ENCODE measurements at regions not wholly inside any gene's neighbourhood (a gene's known extent, or its start where the extent isn't known, plus 50 kb on each side); places are given as distances from the start of the nearest gene placed in this dataset.

- Histone ChIP-seq H3K9me3 (no peaks in the 10 kb centered on the region), H3K27ac (no peak overlapping the region), H3K36me3 (no peaks in the 10 kb centered on the region), H3K27me3 (no peaks in the 10 kb centered on the region), H3K4me3 (no peak overlapping the region), H3K4me1 (no peaks in the 10 kb centered on the region)
- TF ChIP-seq POLR2A (IDR thresholded peaks at IDR 0.05) (no peak), CTCF (IDR thresholded peaks at IDR 0.05) (no peak), POLR2AphosphoS5 (IDR thresholded peaks at IDR 0.05; ENCODE audit: insufficient read depth in 1 of 2, low read depth in 1 of 2) (no peak)
- intact Hi-C loops (cut with DNase I) = no loop called here
- DNase-seq (ENCODE audit: extremely low spot score in 2 of 2) = no peak
Measured at GRCh38 chr9:23278561-23278960, 547.5 kb downstream of the ELAVL2 start.

GRCh38 chr9:23287390-23287789, 538.6 kb downstream of the ELAVL2 start:
- Histone ChIP-seq H3K4me3 (no peak overlapping the region), H3K4me1 (no peaks in the 10 kb centered on the region), H3K27me3 (no peaks in the 10 kb centered on the region), H3K9me3 (no peaks in the 10 kb centered on the region), H3K36me3 (no peaks in the 10 kb centered on the region), H3K27ac (no peak overlapping the region)
- DNase-seq (ENCODE audit: extremely low spot score in 2 of 2) = no peak
- intact Hi-C loops (cut with DNase I) = no loop called here
- TF ChIP-seq POLR2AphosphoS5 (IDR thresholded peaks at IDR 0.05; ENCODE audit: insufficient read depth in 1 of 2, low read depth in 1 of 2) (no peak), POLR2A (IDR thresholded peaks at IDR 0.05) (no peak), CTCF (IDR thresholded peaks at IDR 0.05) (no peak)

DNA sequence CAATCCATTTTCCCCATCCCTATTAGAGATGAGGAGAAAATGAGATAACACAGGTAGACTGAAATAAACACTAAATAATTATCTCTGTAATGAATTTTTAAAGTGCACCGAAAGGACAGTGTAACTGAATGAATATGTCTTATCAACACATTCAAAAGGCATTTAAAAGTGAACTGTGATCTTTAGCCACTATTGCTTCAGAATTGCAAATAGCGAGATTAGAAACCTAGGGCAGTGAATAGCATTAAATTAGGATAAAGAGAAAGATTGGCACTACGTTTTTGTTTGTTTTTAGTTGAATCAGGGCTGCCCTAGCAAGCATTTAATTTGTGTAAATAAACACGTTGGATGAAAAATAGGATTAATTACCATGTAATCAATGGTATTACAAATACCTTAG, 537.5 kb downstream of the ELAVL2 start:
- TF ChIP-seq POLR2A (IDR thresholded peaks at IDR 0.05) (no peak), CTCF (IDR thresholded peaks at IDR 0.05) (no peak), POLR2AphosphoS5 (IDR thresholded peaks at IDR 0.05; ENCODE audit: insufficient read depth in 1 of 2, low read depth in 1 of 2) (no peak)

DNA sequence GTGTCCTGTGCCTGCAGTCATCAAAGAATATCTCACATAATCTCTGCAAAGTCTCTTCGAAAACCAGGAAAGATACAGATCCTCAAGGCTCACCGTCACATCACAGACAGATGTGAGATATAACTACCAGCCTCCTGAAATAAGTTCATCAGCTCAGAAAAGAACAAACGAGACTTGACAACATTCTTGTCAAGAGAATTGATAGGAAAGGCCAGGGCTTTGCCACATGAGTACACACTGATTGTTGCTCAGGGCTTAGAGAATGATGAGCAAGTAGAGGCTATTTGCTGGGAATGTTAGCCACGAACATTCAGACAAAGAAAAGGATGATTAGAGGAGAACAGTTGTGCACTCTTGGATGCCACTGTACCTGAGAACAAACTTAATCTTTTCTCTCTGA, 535.1 kb downstream of the ELAVL2 start:
- intact Hi-C loops (cut with DNase I) = no loop called here
- H3K27me3 ChIP-seq = no peaks in the 10 kb centered on the region
- no peak for TF ChIP-seq POLR2AphosphoS5 (IDR thresholded peaks at IDR 0.05; ENCODE audit: insufficient read depth in 1 of 2, low read depth in 1 of 2)
- TF ChIP-seq CTCF (IDR thresholded peaks at IDR 0.05) = no peak
- TF ChIP-seq POLR2A (IDR thresholded peaks at IDR 0.05) = no peak
- H3K27ac ChIP-seq = no peak overlapping the region
- no peaks in the 10 kb centered on the region for H3K4me1 ChIP-seq
- no peaks in the 10 kb centered on the region for H3K9me3 ChIP-seq
- no peak overlapping the region for H3K4me3 ChIP-seq
- H3K36me3 ChIP-seq = no peaks in the 10 kb centered on the region
- DNase-seq (ENCODE audit: extremely low spot score in 2 of 2) = no peak

More for the DNA sequence above, 537.5 kb downstream of the ELAVL2 start:
- no peaks in the 10 kb centered on the region for H3K27me3 ChIP-seq
- DNase-seq (ENCODE audit: extremely low spot score in 2 of 2) = no peak
- intact Hi-C loops (cut with DNase I) = no loop called here
- H3K36me3 ChIP-seq = no peaks in the 10 kb centered on the region
- no peak overlapping the region for H3K4me3 ChIP-seq
- H3K4me1 ChIP-seq = no peaks in the 10 kb centered on the region
- H3K9me3 ChIP-seq = no peaks in the 10 kb centered on the region
- H3K27ac ChIP-seq = no peak overlapping the region

GRCh38 chr9:23302281-23302680, 523.8 kb downstream of the ELAVL2 start:
- no peak for DNase-seq (ENCODE audit: extremely low spot score in 2 of 2)
- Histone ChIP-seq H3K36me3 (no peaks in the 10 kb centered on the region), H3K9me3 (no peaks in the 10 kb centered on the region), H3K4me1 (no peaks in the 10 kb centered on the region), H3K27me3 (no peaks in the 10 kb centered on the region), H3K4me3 (no peak overlapping the region), H3K27ac (no peak overlapping the region)
- TF ChIP-seq POLR2A (IDR thresholded peaks at IDR 0.05) (no peak), CTCF (IDR thresholded peaks at IDR 0.05) (no peak), POLR2AphosphoS5 (IDR thresholded peaks at IDR 0.05; ENCODE audit: insufficient read depth in 1 of 2, low read depth in 1 of 2) (no peak)
- intact Hi-C loops (cut with DNase I) = no loop called here

All from vagina (tissue), 2 donors.